Right atrium auricular region (tissue), 2 donors: ENCODE measurements at regions not wholly inside any gene's neighbourhood (a gene's known extent, or its start where the extent isn't known, plus 50 kb on each side); places are given as distances from the start of the nearest gene placed in this dataset.

ENCODE experiments used
- DNase-seq: peaks from one replicate; pipeline ENCODE4 v3.0.0-alpha.2; 2019; ENCODE audit warnings: low spot score
- H3K27ac ChIP-seq, 2 donors: fragments of 200-600 bp; sonication (generic); 1 replicate in 1 of 2; 2 replicates in 1 of 2; pipeline ENCODE4 v1.5.1; 2016 to 2019
- H3K27me3 ChIP-seq, 2 donors: fragments of 200-600 bp; sonication (generic); one replicate each; pipeline versions ENCODE4 v1.5.1 to v1.6.0; 2017 to 2019
- H3K36me3 ChIP-seq: fragments of 200-600 bp; sonication (generic); one replicate; pipeline ENCODE4 v1.5.1; 2016
- H3K4me1 ChIP-seq, 2 donors: fragments of 200-600 bp; sonication (generic); one replicate each; pipeline versions ENCODE4 v1.5.1 to v1.6.0; 2017 to 2019
- H3K4me3 ChIP-seq, 2 donors: fragments of 200-600 bp; sonication (generic); 1 replicate in 1 of 2; 2 replicates in 1 of 2; pipeline ENCODE4 v1.5.1; 2017 to 2019; ENCODE audit warnings: mild to moderate bottlenecking in 1 of 2, moderate library complexity in 1 of 2
- H3K9me3 ChIP-seq, 2 donors: fragments of 200-600 bp; sonication (generic); one replicate each; pipeline ENCODE4 v1.5.1; 2019
- CTCF ChIP-seq, 2 donors: fragments of 200-600 bp; sonication (generic); IDR thresholded peaks; one replicate each; pipeline ENCODE4 v1.5.1; 2019; ENCODE audit warnings: antibody characterized with exemption in 2 of 2

GRCh38 chr5:118009741-118010297 lies 978.5 kb downstream of the DTWD2 start:
- Histone ChIP-seq H3K9me3 (no peaks in the 10 kb centered on the region), H3K27me3 (no peaks in the 10 kb centered on the region), H3K4me3 (no peak overlapping the region), H3K27ac (no peak overlapping the region), H3K36me3 (no peaks in the 10 kb centered on the region), H3K4me1 (peaks cover 0 to 3% of the 10 kb centered on the region in 2 donors)
- TF ChIP-seq CTCF (IDR thresholded peaks at IDR 0.05), result no peak
- no peak for DNase-seq

- no peak for TF ChIP-seq CTCF (IDR thresholded peaks at IDR 0.05)
- H3K4me1 ChIP-seq, result peaks cover 0 to 3% of the 10 kb centered on the region in 2 donors
- no peak overlapping the region for H3K27ac ChIP-seq
- H3K4me3 ChIP-seq, result no peak overlapping the region
- no peaks in the 10 kb centered on the region for H3K36me3 ChIP-seq
- H3K9me3 ChIP-seq, result no peaks in the 10 kb centered on the region
- DNase-seq, result no peak
- no peaks in the 10 kb centered on the region for H3K27me3 ChIP-seq
Observed at GRCh38 chr5:118008779-118009178, 979.6 kb downstream of the DTWD2 start.

GRCh38 chr5:118007262-118007661 lies 981.1 kb downstream of the DTWD2 start:
- H3K4me3 ChIP-seq, result no peak overlapping the region
- H3K4me1 ChIP-seq, result peaks cover 0 to 3% of the 10 kb centered on the region in 2 donors
- H3K36me3 ChIP-seq, result no peaks in the 10 kb centered on the region
- H3K9me3 ChIP-seq, result no peaks in the 10 kb centered on the region
- no peak for TF ChIP-seq CTCF (IDR thresholded peaks at IDR 0.05)
- no peak for DNase-seq
- no peaks in the 10 kb centered on the region for H3K27me3 ChIP-seq
- no peak overlapping the region for H3K27ac ChIP-seq

GRCh38 chr5:118006219-118006618 lies 982.1 kb downstream of the DTWD2 start:
- Histone ChIP-seq H3K4me3 (no peak overlapping the region), H3K27ac (peak overlapping the region in 1 of 2 donors; percentile 63), H3K36me3 (no peaks in the 10 kb centered on the region), H3K9me3 (no peaks in the 10 kb centered on the region), H3K4me1 (peaks cover 0 to 3% of the 10 kb centered on the region in 2 donors), H3K27me3 (no peaks in the 10 kb centered on the region)
- TF ChIP-seq CTCF (IDR thresholded peaks at IDR 0.05), result no peak
- no peak for DNase-seq

- H3K27ac ChIP-seq, result peak overlapping the region in 1 of 2 donors; percentile 11
- no peak for TF ChIP-seq CTCF (IDR thresholded peaks at IDR 0.05)
Observed at GRCh38 chr5:117999939-118000549, 988.3 kb downstream of the DTWD2 start.

GRCh38 chr5:117982691-117983090 lies 1005.7 kb downstream of the DTWD2 start:
- H3K27ac ChIP-seq, result no peak overlapping the region
- H3K9me3 ChIP-seq, result no peaks in the 10 kb centered on the region
- H3K27me3 ChIP-seq, result no peaks in the 10 kb centered on the region
- TF ChIP-seq CTCF (IDR thresholded peaks at IDR 0.05), result no peak
- H3K4me3 ChIP-seq, result no peak overlapping the region
- peaks cover 0 to 4% of the 10 kb centered on the region in 2 donors for H3K4me1 ChIP-seq
- DNase-seq, result no peak
- no peaks in the 10 kb centered on the region for H3K36me3 ChIP-seq

More at GRCh38 chr5:117999939-118000549, 988.3 kb downstream of the DTWD2 start:
- Histone ChIP-seq H3K9me3 (no peaks in the 10 kb centered on the region), H3K4me1 (no peaks in the 10 kb centered on the region), H3K27me3 (no peaks in the 10 kb centered on the region), H3K36me3 (no peaks in the 10 kb centered on the region), H3K4me3 (no peak overlapping the region)
- no peak for DNase-seq
